Right lobe of liver (tissue), 4 donors: ENCODE measurements at regions not wholly inside any gene's neighbourhood (a gene's known extent, or its start where the extent isn't known, plus 50 kb on each side); places are given as distances from the start of the nearest gene placed in this dataset.

Experiments
- POLR2A ChIP-seq: fragments of 450-650 bp; IDR thresholded peaks from one replicate; pipeline ENCODE4 v1.6.1; 2017; ENCODE audit warnings: antibody characterized with exemption, mild to moderate bottlenecking
- TF ChIP-seq, protein P1 (sequence below), 4 donors: fragments of 200-600 bp in 3 of 4; fragments of 450-650 bp in 1 of 4; IDR thresholded peaks; one replicate each; pipeline versions ENCODE4 v1.5.1 to v1.8.0; 2016 to 2022; ENCODE audit warnings: antibody characterized with exemption in 4 of 4, mild to moderate bottlenecking in 2 of 4
- donor health status: DM: no; HTN: no; CAD: no.
- donor health status: DM: no; HTN: no; CAD: no.
- donor health status: DM: no; HTN: yes; CAD: no.

DNA sequence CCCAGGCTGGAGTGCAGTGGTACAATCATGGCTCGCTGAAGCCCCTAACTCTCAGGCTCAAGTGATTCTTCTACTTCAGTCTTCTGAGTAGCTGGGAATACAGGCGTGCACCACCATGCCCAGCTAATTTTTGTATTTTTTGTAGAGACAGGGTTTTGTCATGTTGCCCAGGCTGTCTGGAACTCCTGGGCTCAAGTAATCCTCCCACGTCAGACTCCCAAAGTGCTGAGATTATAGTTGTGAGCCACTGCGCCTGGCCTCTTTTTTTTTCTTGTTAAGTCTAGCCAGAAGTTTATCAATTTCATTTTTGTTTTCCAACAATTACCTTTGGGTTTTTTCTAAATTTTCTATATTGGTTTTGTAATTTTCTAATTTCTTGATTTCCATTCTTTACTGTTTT is 100.6 kb downstream of the GC start:
- TF ChIP-seq POLR2A: no peak
- TF ChIP-seq, protein P1, sequence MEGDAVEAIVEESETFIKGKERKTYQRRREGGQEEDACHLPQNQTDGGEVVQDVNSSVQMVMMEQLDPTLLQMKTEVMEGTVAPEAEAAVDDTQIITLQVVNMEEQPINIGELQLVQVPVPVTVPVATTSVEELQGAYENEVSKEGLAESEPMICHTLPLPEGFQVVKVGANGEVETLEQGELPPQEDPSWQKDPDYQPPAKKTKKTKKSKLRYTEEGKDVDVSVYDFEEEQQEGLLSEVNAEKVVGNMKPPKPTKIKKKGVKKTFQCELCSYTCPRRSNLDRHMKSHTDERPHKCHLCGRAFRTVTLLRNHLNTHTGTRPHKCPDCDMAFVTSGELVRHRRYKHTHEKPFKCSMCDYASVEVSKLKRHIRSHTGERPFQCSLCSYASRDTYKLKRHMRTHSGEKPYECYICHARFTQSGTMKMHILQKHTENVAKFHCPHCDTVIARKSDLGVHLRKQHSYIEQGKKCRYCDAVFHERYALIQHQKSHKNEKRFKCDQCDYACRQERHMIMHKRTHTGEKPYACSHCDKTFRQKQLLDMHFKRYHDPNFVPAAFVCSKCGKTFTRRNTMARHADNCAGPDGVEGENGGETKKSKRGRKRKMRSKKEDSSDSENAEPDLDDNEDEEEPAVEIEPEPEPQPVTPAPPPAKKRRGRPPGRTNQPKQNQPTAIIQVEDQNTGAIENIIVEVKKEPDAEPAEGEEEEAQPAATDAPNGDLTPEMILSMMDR (IDR thresholded peaks at IDR 0.05): no peak
